Right atrium auricular region (tissue), 2 donors: ENCODE measurements at regions not wholly inside any gene's neighbourhood (a gene's known extent, or its start where the extent isn't known, plus 50 kb on each side); places are given as distances from the start of the nearest gene placed in this dataset.

Source experiments
- DNase-seq: peaks from one replicate; pipeline ENCODE4 v3.0.0-alpha.2; 2019; ENCODE audit warnings: low spot score
- H3K27ac ChIP-seq, 2 donors: fragments of 200-600 bp; sonication (generic); 1 replicate in 1 of 2; 2 replicates in 1 of 2; pipeline ENCODE4 v1.5.1; 2016 to 2019
- H3K27me3 ChIP-seq, 2 donors: fragments of 200-600 bp; sonication (generic); one replicate each; pipeline versions ENCODE4 v1.5.1 to v1.6.0; 2017 to 2019
- H3K36me3 ChIP-seq: fragments of 200-600 bp; sonication (generic); one replicate; pipeline ENCODE4 v1.5.1; 2016
- H3K4me1 ChIP-seq, 2 donors: fragments of 200-600 bp; sonication (generic); one replicate each; pipeline versions ENCODE4 v1.5.1 to v1.6.0; 2017 to 2019
- H3K4me3 ChIP-seq, 2 donors: fragments of 200-600 bp; sonication (generic); 1 replicate in 1 of 2; 2 replicates in 1 of 2; pipeline ENCODE4 v1.5.1; 2017 to 2019; ENCODE audit warnings: mild to moderate bottlenecking in 1 of 2, moderate library complexity in 1 of 2
- H3K9me3 ChIP-seq, 2 donors: fragments of 200-600 bp; sonication (generic); one replicate each; pipeline ENCODE4 v1.5.1; 2019
- TF ChIP-seq, protein P1 (sequence below), 2 donors: fragments of 200-600 bp; sonication (generic); IDR thresholded peaks; one replicate each; pipeline ENCODE4 v1.5.1; 2019; ENCODE audit warnings: antibody characterized with exemption in 2 of 2

- no peaks in the 10 kb centered on the region for H3K9me3 ChIP-seq
- H3K4me3 ChIP-seq: no peak overlapping the region
- no peaks in the 10 kb centered on the region for H3K4me1 ChIP-seq
- H3K36me3 ChIP-seq: no peaks in the 10 kb centered on the region
- no peak for DNase-seq
- TF ChIP-seq, protein P1, sequence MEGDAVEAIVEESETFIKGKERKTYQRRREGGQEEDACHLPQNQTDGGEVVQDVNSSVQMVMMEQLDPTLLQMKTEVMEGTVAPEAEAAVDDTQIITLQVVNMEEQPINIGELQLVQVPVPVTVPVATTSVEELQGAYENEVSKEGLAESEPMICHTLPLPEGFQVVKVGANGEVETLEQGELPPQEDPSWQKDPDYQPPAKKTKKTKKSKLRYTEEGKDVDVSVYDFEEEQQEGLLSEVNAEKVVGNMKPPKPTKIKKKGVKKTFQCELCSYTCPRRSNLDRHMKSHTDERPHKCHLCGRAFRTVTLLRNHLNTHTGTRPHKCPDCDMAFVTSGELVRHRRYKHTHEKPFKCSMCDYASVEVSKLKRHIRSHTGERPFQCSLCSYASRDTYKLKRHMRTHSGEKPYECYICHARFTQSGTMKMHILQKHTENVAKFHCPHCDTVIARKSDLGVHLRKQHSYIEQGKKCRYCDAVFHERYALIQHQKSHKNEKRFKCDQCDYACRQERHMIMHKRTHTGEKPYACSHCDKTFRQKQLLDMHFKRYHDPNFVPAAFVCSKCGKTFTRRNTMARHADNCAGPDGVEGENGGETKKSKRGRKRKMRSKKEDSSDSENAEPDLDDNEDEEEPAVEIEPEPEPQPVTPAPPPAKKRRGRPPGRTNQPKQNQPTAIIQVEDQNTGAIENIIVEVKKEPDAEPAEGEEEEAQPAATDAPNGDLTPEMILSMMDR (IDR thresholded peaks at IDR 0.05): no peak
- H3K27ac ChIP-seq: no peak overlapping the region
- H3K27me3 ChIP-seq: no peaks in the 10 kb centered on the region
Observed at GRCh38 chr2:53181759-53182158, 585.8 kb upstream of the CHAC2 start.

GRCh38 chr2:53177327-53177726 lies 590.3 kb upstream of the CHAC2 start:
- Histone ChIP-seq H3K27me3 (no peaks in the 10 kb centered on the region), H3K27ac (no peak overlapping the region), H3K9me3 (no peaks in the 10 kb centered on the region), H3K4me3 (no peak overlapping the region), H3K36me3 (no peaks in the 10 kb centered on the region), H3K4me1 (no peaks in the 10 kb centered on the region)
- DNase-seq: no peak
- TF ChIP-seq, protein P1 (IDR thresholded peaks at IDR 0.05): no peak

GRCh38 chr2:53174539-53174938 lies 593.1 kb upstream of the CHAC2 start:
- Histone ChIP-seq H3K9me3 (no peaks in the 10 kb centered on the region), H3K27ac (no peak overlapping the region), H3K27me3 (no peaks in the 10 kb centered on the region), H3K4me1 (no peaks in the 10 kb centered on the region), H3K36me3 (no peaks in the 10 kb centered on the region), H3K4me3 (no peak overlapping the region)
- TF ChIP-seq, protein P1 (IDR thresholded peaks at IDR 0.05): no peak
- DNase-seq: no peak

GRCh38 chr2:53173698-53174455 lies 593.7 kb upstream of the CHAC2 start:
- Histone ChIP-seq H3K36me3 (no peaks in the 10 kb centered on the region), H3K4me1 (no peaks in the 10 kb centered on the region), H3K27ac (no peak overlapping the region), H3K9me3 (no peaks in the 10 kb centered on the region), H3K4me3 (no peak overlapping the region), H3K27me3 (no peaks in the 10 kb centered on the region)
- TF ChIP-seq, protein P1 (IDR thresholded peaks at IDR 0.05): no peak
- DNase-seq: no peak

GRCh38 chr2:53173091-53173490 lies 594.5 kb upstream of the CHAC2 start:
- no peaks in the 10 kb centered on the region for H3K4me1 ChIP-seq

More at GRCh38 chr2:53173091-53173490, 594.5 kb upstream of the CHAC2 start:
- DNase-seq: no peak
- TF ChIP-seq, protein P1 (IDR thresholded peaks at IDR 0.05): no peak
- no peaks in the 10 kb centered on the region for H3K9me3 ChIP-seq
- H3K27me3 ChIP-seq: no peaks in the 10 kb centered on the region
- no peak overlapping the region for H3K27ac ChIP-seq
- no peaks in the 10 kb centered on the region for H3K36me3 ChIP-seq
- no peak overlapping the region for H3K4me3 ChIP-seq
